WTC11 (cell line): ENCODE measurements at regions not wholly inside any gene's neighbourhood (a gene's known extent, or its start where the extent isn't known, plus 50 kb on each side); places are given as distances from the start of the nearest gene placed in this dataset.

Experiments used
- ATF2 ChIP-seq: sonication (generic); formaldehyde crosslinking; IDR thresholded peaks from 2 replicates; pipeline ENCODE4 v1.8.1; 2022; ENCODE audit warnings: low read depth, missing genetic modification reagents, borderline replicate concordance
- CTCF ChIP-seq: fragments of 200-600 bp; IDR thresholded peaks from 2 replicates; pipeline ENCODE4 v1.8.0; 2022; ENCODE audit warnings: antibody characterized with exemption
- ETV6 ChIP-seq: sonication (generic); formaldehyde crosslinking; IDR thresholded peaks from 2 replicates; pipeline ENCODE4 v1.8.1; 2022; ENCODE audit warnings: mild to moderate bottlenecking, missing genetic modification reagents
- GABPB1 ChIP-seq: sonication (generic); formaldehyde crosslinking; IDR thresholded peaks from 2 replicates; pipeline ENCODE4 v1.8.1; 2023; ENCODE audit warnings: mild to moderate bottlenecking, missing genetic modification reagents
- IRF1 ChIP-seq: sonication (generic); formaldehyde crosslinking; IDR thresholded peaks from 2 replicates; pipeline ENCODE4 v1.8.0; 2023; ENCODE audit warnings: missing genetic modification reagents
- MAX ChIP-seq: sonication (generic); formaldehyde crosslinking; IDR thresholded peaks from 2 replicates; pipeline ENCODE4 v1.8.0; 2022; ENCODE audit warnings: mild to moderate bottlenecking, missing genetic modification reagents
- MLX ChIP-seq: sonication (generic); formaldehyde crosslinking; IDR thresholded peaks from 2 replicates; pipeline ENCODE4 v1.8.1; 2023; ENCODE audit warnings: mild to moderate bottlenecking, missing genetic modification reagents, moderate library complexity
- NFE2L1 ChIP-seq: sonication (generic); formaldehyde crosslinking; IDR thresholded peaks from 2 replicates; pipeline ENCODE4 v1.8.1; 2023; ENCODE audit warnings: missing genetic modification reagents
- TCF7 ChIP-seq: sonication (generic); formaldehyde crosslinking; IDR thresholded peaks from 2 replicates; pipeline ENCODE4 v1.8.0; 2022; ENCODE audit warnings: mild to moderate bottlenecking, low read depth, missing genetic modification reagents, moderate library complexity
- TEAD1 ChIP-seq: sonication (generic); formaldehyde crosslinking; IDR thresholded peaks from 2 replicates; pipeline ENCODE4 v1.8.0; 2022; ENCODE audit warnings: mild to moderate bottlenecking, missing genetic modification reagents
- TEAD4 ChIP-seq: sonication (generic); formaldehyde crosslinking; IDR thresholded peaks from 2 replicates; pipeline ENCODE4 v1.8.0; 2022; ENCODE audit warnings: mild to moderate bottlenecking, missing genetic modification reagents
- USF2 ChIP-seq: sonication (generic); formaldehyde crosslinking; IDR thresholded peaks from 2 replicates; pipeline ENCODE4 v1.8.1; 2023; ENCODE audit warnings: mild to moderate bottlenecking, missing genetic modification reagents, moderate library complexity
- ZNF121 ChIP-seq: sonication (generic); formaldehyde crosslinking; IDR thresholded peaks from 2 replicates; pipeline ENCODE4 v1.8.0; 2023; ENCODE audit warnings: missing genetic modification reagents
- ZNF263 ChIP-seq: sonication (generic); formaldehyde crosslinking; IDR thresholded peaks from 2 replicates; pipeline ENCODE4 v1.8.1; 2022; ENCODE audit warnings: low read depth, mild to moderate bottlenecking, moderate library complexity, missing genetic modification reagents

GRCh38 chr13:83340170-83340569 lies 542.1 kb downstream of the SLITRK1 start:
- TF ChIP-seq CTCF = no peak
- no peak for TF ChIP-seq MAX
- TF ChIP-seq ETV6 (CRISPR knock-in tag) = no peak
- TF ChIP-seq TCF7 (CRISPR knock-in tag) = no peak
- TF ChIP-seq IRF1 (CRISPR knock-in tag) = no peak
- TF ChIP-seq MLX (CRISPR knock-in tag) = no peak
- TF ChIP-seq USF2 (CRISPR knock-in tag) = no peak
- TF ChIP-seq NFE2L1 (CRISPR knock-in tag) = no peak
- no peak for TF ChIP-seq ZNF263 (CRISPR knock-in tag)
- TF ChIP-seq ZNF121 (CRISPR knock-in tag) = no peak
- no peak for TF ChIP-seq TEAD4 (CRISPR knock-in tag)
- no peak for TF ChIP-seq TEAD1
- no peak for TF ChIP-seq ATF2
- no peak for TF ChIP-seq GABPB1 (CRISPR knock-in tag)
